CD4-positive, alpha-beta T cell treated with Interleukin-1 beta for 1 hour (primary cell): ENCODE measurements at regions not wholly inside any gene's neighbourhood (a gene's known extent, or its start where the extent isn't known, plus 50 kb on each side); places are given as distances from the start of the nearest gene placed in this dataset.

Experiments used
- DNase-seq, 2 donors: peaks; one replicate each; pipeline ENCODE4 v3.0.0-alpha.2; 2020 to 2022

- DNase-seq = no peak
Measured at GRCh38 chr3:118029049-118029448, 1005.6 kb downstream of the IGSF11 start.

GRCh38 chr3:118036215-118036614 is 998.4 kb downstream of the IGSF11 start:
- no peak for DNase-seq

- DNase-seq = no peak
Measured at GRCh38 chr3:118055381-118055780, 979.3 kb downstream of the IGSF11 start.

- no peak for DNase-seq
Measured at GRCh38 chr3:118057086-118057485, 977.6 kb downstream of the IGSF11 start.

GRCh38 chr3:118059096-118059495 is 975.5 kb downstream of the IGSF11 start:
- no peak for DNase-seq

GRCh38 chr3:118067439-118067838 is 967.2 kb downstream of the IGSF11 start:
- no peak for DNase-seq

GRCh38 chr3:118075873-118076272 is 958.8 kb downstream of the IGSF11 start:
- no peak for DNase-seq

GRCh38 chr3:118077332-118077731 is 957.3 kb downstream of the IGSF11 start:
- no peak for DNase-seq

GRCh38 chr3:118080889-118081288 is 953.8 kb downstream of the IGSF11 start:
- no peak for DNase-seq

- DNase-seq = no peak
Measured at GRCh38 chr3:118088696-118089095, 946.0 kb downstream of the IGSF11 start.

- no peak for DNase-seq
Measured at GRCh38 chr3:118089563-118089962, 945.1 kb downstream of the IGSF11 start.

GRCh38 chr3:118097226-118097625 is 937.4 kb downstream of the IGSF11 start:
- no peak for DNase-seq

- no peak for DNase-seq
Measured at GRCh38 chr3:118097660-118098059, 937.0 kb downstream of the IGSF11 start.

GRCh38 chr3:118098827-118099226 is 935.8 kb downstream of the IGSF11 start:
- DNase-seq = no peak

- no peak for DNase-seq
Measured at GRCh38 chr3:118101891-118102290, 932.8 kb downstream of the IGSF11 start.

- no peak for DNase-seq
Measured at GRCh38 chr3:118102737-118103136, 931.9 kb downstream of the IGSF11 start.

- DNase-seq = no peak
Measured at GRCh38 chr3:118108201-118108600, 926.4 kb downstream of the IGSF11 start.

- DNase-seq = no peak
Measured at GRCh38 chr3:118108769-118109168, 925.9 kb downstream of the IGSF11 start.

- DNase-seq = no peak
Measured at GRCh38 chr3:118110211-118110610, 924.4 kb downstream of the IGSF11 start.

- DNase-seq = no peak
Measured at GRCh38 chr3:118116991-118117390, 917.7 kb downstream of the IGSF11 start.

- DNase-seq = no peak
Measured at GRCh38 chr3:118126751-118127150, 907.9 kb downstream of the IGSF11 start.

GRCh38 chr3:118127992-118128391 is 906.7 kb downstream of the IGSF11 start:
- no peak for DNase-seq

- no peak for DNase-seq
Measured at GRCh38 chr3:118128886-118129285, 905.8 kb downstream of the IGSF11 start.

GRCh38 chr3:118137778-118138177 is 896.9 kb downstream of the IGSF11 start:
- no peak for DNase-seq

GRCh38 chr3:118144919-118145318 is 889.7 kb downstream of the IGSF11 start:
- no peak for DNase-seq
